NCI-H524 treated with DMSO at 0.1 percent for 48 hours (cell line): ENCODE measurements at regions not wholly inside any gene's neighbourhood (a gene's known extent, or its start where the extent isn't known, plus 50 kb on each side); places are given as distances from the start of the nearest gene placed in this dataset.

Source experiments
- DNase-seq: peaks from one replicate; lab custom pipeline; 2025; lab: John Stamatoyannopoulos, UW

GRCh38 chrX:4876268-4876667 is 1162.8 kb upstream of the PRKX start:
- no peak for DNase-seq

GRCh38 chrX:4851534-4851933 is 1138.1 kb upstream of the PRKX start:
- DNase-seq: no peak

DNA sequence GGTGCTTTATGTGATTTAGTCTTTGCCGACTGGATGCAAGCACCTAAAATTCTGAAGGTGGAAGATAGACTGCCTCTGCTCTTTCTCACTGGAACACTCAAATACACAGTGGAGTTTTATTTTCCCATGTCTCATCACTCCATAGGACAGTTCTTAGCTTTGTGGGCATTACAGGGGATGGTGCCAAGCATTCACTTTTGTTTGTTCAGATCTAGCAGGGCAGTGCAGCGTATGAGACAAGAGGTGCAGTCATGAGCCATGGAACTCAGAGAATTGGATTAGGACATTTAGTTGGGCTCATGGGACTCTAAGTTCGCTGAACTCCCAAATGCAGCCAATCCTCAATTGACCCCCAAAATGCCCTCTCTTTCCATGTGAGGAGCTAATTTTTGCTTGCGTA is 1136.9 kb upstream of the PRKX start:
- DNase-seq: no peak

DNA sequence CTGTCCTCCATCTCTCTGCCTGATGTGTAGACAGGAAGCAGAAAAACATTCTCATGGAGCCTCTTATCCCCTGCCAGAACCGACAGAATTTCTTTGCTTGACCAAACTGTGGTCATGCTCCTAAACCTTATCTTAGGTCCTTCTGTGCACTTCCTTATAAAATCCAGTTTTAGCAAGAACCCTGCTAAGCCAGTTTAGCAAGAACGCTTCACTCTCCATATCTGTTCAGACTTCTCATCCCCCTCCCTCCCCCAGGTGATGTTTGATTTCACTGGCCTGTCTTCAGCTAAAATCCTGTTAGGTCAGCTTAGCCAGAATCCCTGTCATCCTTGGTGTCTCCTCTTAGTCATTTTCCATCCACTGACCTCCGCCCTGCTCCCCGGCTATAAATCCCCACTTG is 1130.9 kb upstream of the PRKX start:
- no peak for DNase-seq

DNA sequence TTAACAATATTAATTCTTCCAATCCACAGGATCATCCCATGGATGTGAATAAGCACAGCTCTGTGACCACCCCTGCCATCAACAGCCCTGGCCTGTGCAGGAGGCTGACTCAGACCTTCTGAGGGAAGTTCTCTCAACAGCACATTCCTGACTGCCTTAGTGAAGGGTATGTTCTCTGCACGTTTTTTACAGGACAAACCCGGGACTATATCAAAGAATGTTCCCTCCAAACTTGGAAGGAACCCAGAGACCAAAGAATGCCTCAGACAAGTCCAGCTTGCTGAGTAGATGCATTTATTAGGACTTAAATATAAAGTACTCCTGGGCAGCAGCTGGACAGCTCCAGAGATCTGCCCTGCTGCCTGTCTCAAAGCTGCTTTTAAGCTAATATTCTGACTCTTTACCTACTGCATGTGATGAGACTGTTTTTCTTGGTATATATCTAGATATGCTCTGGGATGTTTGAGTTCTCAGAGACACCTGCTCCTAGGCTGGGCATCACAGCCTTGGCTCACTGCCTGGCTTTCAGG is 1127.8 kb upstream of the PRKX start:
- no peak for DNase-seq

- DNase-seq: no peak
These were observed 1118.1 kb upstream of the PRKX start for GRCh38 chrX:4831574-4831973.

DNA sequence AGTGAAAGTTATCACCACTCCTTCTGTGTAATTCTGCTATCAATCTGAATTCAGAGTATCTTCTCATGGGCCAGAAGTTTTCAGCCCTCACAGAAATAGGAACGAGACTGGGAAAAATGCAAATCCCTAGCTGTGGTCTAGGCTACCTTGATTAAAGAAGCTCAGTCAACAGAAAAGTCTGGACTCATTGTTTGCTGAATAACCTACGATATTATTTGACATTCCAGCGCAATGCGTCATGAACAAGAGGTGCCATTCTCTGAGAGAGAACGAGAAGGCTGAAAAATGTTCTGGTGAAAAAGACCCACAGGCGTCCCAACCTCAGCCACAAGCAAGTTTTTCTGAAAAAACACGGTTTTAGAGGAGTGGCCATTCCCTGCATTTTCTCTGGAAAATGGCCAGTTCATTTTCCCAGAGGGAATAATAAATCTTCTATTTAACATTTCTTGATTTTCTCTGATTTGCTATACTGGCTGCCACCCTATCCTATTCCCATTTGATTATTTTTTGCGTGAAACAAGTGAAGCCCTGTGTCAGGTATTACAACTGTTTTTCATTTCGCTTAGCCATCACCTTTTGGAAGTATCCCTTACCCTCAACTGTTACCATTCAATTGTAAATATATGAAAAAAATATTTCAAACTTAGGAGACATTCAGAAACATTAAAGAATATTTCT is 1117.6 kb upstream of the PRKX start:
- no peak for DNase-seq

- DNase-seq: no peak
These were observed 1112.1 kb upstream of the PRKX start for GRCh38 chrX:4825550-4825949.

GRCh38 chrX:4809571-4809970 is 1096.1 kb upstream of the PRKX start:
- no peak for DNase-seq

DNA sequence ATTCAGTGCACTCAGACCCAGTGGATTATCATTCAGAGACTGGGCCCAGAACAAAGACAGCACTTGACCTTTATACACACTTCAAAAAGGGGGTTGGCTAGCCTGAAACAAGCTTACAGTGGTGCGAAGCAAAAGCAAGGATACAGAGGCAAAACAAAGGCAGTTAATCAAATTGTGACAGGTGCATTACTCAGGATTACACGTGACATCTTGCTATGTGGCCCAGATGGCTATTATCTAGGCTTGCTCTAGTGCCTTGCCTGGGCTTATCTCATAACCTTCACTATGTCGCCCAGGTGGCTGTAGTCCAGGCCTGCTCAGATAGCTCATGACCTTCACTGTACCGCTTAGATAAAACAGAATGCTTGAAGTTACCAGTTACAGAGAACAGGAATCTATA is 1092.1 kb upstream of the PRKX start:
- peak; percentile 5 for DNase-seq

DNA sequence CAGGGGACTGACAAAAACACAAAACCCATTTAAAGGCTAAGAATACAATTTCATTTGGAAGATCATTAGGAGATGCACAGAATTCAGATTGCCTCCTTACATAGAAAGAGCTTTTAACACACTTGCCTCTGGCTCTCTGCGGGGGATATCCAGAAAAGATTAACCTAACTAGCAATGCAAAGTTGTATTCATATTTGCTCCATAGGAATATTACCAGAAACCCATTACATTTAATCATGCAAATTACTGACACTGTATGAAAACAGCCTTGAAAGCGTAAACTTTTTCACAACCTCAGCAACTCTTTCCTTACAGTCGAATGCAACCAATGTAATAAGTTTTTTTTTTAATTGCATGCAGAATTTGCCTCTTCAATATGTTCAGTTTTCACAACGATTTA is 1087.3 kb upstream of the PRKX start:
- no peak for DNase-seq

DNA sequence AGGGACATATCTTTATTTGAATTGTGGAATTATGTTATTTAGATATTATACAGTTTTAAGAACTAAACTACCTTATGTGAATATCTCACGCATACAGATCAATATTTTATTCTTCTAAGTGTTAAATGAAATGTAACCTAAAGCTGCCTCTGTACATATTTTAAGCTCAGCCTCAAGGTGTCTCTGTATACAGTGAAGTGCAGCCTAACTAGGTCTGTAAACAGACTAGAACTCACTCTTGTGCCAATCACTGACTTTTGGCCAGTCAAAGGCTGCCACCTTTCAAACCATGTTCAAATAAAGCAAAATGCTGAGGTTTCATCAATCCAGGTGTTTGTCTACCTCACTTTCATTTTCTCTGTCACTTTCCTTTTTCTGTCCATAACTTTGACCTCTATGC is 1074.5 kb upstream of the PRKX start:
- no peak for DNase-seq

GRCh38 chrX:4764888-4765287 is 1051.4 kb upstream of the PRKX start:
- DNase-seq: no peak

DNA sequence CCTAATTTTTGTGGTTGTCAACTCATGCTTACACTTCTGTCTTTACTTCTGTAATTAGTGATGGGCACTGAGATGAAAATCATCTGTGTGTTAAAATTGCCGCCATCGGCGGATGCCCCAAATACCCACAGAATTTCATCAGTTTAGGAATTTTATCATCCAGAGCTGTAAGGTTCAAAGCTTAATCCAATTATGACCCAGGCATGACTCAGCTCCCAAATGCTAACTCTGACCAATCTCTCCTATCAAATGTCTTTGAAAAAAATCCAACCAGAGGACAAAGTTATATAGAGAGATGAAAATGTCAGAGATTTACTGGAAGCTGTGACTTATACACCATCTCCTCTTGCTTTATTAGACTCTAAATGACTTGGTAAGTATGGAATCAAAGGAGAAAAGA is 1048.7 kb upstream of the PRKX start:
- DNase-seq: no peak

DNA sequence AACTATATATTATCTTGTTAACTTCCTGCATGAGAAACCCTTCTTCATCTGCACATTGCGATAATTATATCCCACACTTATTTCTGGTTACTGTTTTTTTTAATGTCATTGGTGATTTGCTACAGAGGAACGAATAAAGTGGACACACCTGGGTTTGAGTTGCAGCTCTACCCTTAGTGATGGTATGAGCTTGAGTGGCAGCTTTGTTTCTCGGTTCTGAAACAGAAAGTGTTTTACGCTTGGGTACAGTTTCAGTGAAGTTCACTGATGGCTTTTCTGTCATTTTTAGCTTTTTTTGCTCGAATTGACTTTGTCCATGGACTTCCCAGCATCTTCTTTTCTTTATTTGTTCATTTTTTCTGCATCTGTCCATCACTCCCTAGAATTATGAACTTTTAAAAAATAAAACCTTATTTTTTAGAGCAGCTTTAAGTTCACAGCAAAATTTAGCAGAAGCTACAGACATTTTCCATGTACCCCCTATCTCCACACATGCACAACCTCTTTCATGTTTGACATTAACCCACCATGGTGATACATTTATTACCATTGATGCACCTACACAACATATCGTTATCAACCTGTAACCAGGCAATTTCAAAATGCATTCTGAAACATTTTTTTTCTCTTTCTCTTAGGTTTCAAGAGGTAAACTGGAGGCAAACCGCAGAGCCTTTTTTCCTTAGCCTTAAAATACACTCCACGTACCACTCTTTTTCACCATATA is 1041.6 kb upstream of the PRKX start:
- DNase-seq: no peak

- no peak for DNase-seq
These were observed 1027.6 kb upstream of the PRKX start for GRCh38 chrX:4741024-4741423.

DNA sequence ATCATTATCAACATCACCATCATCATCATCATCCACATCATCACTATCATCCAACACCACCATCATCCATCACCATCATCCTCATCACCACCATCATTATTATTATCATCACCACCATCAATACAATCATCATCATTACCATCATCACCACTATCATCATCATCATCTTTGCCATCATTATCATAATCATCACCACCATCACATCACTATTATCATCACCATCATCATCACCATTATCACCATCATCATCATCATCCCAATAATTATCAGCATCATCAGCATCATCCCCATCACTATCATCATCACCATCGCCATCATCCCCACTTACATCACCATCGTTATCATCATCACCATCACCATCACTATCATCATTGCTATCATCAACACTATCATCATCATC is 1021.9 kb upstream of the PRKX start:
- DNase-seq: no peak

DNA sequence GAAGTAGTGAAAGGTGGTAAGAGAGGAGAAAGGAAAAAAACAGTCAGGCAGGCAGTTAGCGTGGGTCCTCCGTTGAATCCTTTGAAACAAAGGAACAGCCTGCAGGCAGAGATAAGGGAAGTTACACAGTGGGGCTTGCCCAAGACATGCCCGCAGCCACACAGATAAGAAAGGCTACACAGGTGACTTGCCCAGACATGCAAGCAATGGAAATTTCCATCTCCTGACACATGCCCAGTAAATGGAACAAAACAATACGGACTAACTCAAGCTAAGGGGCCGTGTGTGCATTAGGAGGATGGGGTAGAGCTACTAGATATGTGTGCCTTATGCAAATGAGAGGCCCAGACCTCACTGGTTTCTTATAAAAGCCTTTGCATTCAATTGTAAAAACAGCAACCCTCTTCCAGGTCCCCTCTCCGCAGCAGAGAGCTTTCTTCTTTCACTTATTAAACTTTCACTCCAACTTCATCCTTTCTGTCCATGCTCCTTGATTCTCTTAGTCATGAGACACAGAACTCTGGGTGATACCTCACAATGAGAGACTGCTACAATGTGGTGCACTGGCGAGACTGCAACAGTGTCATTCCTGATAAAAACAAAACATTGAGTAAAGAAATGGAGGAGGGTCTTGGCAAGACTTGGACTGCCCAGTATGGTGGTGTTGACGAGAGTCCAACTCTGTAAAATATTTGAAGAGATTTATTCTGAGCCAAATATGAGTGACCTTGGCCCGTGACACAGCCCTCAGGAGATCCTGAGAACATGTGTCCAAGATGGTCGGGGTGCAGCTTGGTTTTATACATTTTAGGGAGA is 997.4 kb upstream of the PRKX start:
- no peak for DNase-seq

DNA sequence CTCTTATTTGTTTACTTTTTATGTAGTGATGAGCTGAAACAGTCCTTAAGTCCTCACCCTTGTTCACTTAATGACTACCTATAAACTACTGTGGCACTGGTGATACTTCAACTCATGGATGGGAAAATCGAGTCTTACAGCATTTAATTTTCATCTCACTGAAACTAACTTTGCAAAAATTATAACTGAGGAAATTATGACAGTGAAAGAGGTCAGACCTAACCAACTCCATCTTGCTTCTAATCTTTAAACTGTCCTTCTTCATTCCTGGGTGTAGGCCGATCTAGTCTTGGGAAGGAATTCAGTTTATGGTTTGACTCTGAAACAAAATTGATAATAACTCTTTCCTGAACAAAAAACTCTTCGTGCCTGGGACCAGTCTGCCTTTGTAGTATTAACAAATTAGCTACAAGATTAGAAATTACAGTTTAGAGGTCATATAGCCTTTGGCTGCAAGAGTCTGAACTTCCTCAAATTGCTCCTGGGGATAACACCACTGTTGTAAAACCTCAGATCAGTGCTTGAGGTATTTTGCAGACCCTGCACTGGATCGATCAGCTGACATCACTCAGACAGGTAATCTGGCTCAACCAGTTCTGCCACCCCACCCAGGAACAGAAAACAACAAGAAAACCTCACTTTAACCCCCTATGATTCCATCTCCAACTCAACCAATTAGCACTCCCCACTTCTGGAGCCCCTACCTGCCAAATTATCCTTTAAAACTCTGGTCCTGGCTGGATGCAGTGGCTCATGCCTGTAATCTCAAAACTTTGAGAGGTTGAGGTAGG is 995.7 kb upstream of the PRKX start:
- DNase-seq: no peak

- no peak for DNase-seq
These were observed 993.5 kb upstream of the PRKX start for GRCh38 chrX:4706961-4707360.

GRCh38 chrX:4690521-4690920 is 977.1 kb upstream of the PRKX start:
- DNase-seq: no peak

GRCh38 chrX:4682636-4683035 is 969.2 kb upstream of the PRKX start:
- no peak for DNase-seq
